Activated naive CD8-positive, alpha-beta T cell treated with anti-CD3 and anti-CD28 coated beads for 36 hours (primary cell): ENCODE measurements at regions not wholly inside any gene's neighbourhood (a gene's known extent, or its start where the extent isn't known, plus 50 kb on each side); places are given as distances from the start of the nearest gene placed in this dataset.
"Not testable (repeated sequence)": the region's sequence is repeated elsewhere in the genome, so short reads cannot be mapped to it uniquely, and the experiment has no call there.

Experiments
- DNase-seq: peaks from one replicate; pipeline ENCODE4 v3.0.0; 2021
- H3K27ac Mint-ChIP-seq: one replicate; pipeline ENCODE4 v1.8.0; 2022; ENCODE audit warnings: mild to moderate bottlenecking, moderate library complexity, mixed read lengths
- H3K27me3 Mint-ChIP-seq: one replicate; pipeline ENCODE4 v1.8.0; 2022; ENCODE audit warnings: mild to moderate bottlenecking, mixed read lengths
- H3K36me3 Mint-ChIP-seq: one replicate; pipeline ENCODE4 v1.8.0; 2021; ENCODE audit warnings: mild to moderate bottlenecking, mixed read lengths
- H3K4me1 Mint-ChIP-seq: one replicate; pipeline ENCODE4 v1.8.0; 2021; ENCODE audit warnings: mixed read lengths
- H3K4me3 Mint-ChIP-seq: one replicate; pipeline ENCODE4 v1.8.0; 2022; ENCODE audit warnings: mild to moderate bottlenecking, moderate library complexity, mixed read lengths
- H3K9me3 Mint-ChIP-seq: one replicate; pipeline ENCODE4 v1.8.0; 2022; ENCODE audit warnings: mixed read lengths

- H3K9me3 Mint-ChIP-seq = peaks cover 18% of the 10 kb centered on the region
- not testable (repeated sequence) for H3K36me3 Mint-ChIP-seq, H3K4me1 Mint-ChIP-seq, H3K27me3 Mint-ChIP-seq, DNase-seq, H3K4me3 Mint-ChIP-seq, H3K27ac Mint-ChIP-seq
Measured at GRCh38 chr4:30215973-30216372, 504.2 kb upstream of the PCDH7 start.

- no peaks in the 10 kb centered on the region for H3K36me3 Mint-ChIP-seq
- H3K27me3 Mint-ChIP-seq = no peaks in the 10 kb centered on the region
- no peak for DNase-seq
- no peak overlapping the region for H3K27ac Mint-ChIP-seq
- H3K4me1 Mint-ChIP-seq = no peaks in the 10 kb centered on the region
- no peak overlapping the region for H3K4me3 Mint-ChIP-seq
- peaks cover 20% of the 10 kb centered on the region for H3K9me3 Mint-ChIP-seq
Measured at GRCh38 chr4:30245140-30245539, 475.0 kb upstream of the PCDH7 start.

GRCh38 chr4:30256116-30256832, 463.9 kb upstream of the PCDH7 start:
- Mint-ChIP-seq H3K36me3 (no peaks in the 10 kb centered on the region), H3K4me1 (no peaks in the 10 kb centered on the region), H3K27ac (no peak overlapping the region), H3K9me3 (peaks cover 5% of the 10 kb centered on the region), H3K27me3 (no peaks in the 10 kb centered on the region), H3K4me3 (no peak overlapping the region)
- no peak for DNase-seq

- Mint-ChIP-seq H3K9me3 (no peaks in the 10 kb centered on the region), H3K36me3 (no peaks in the 10 kb centered on the region), H3K4me3 (no peak overlapping the region), H3K4me1 (no peaks in the 10 kb centered on the region), H3K27me3 (no peaks in the 10 kb centered on the region), H3K27ac (no peak overlapping the region)
- no peak for DNase-seq
Measured at GRCh38 chr4:30258949-30259348, 461.2 kb upstream of the PCDH7 start.

GRCh38 chr4:30262379-30262778, 457.8 kb upstream of the PCDH7 start:
- Mint-ChIP-seq H3K4me1 (no peaks in the 10 kb centered on the region), H3K36me3 (no peaks in the 10 kb centered on the region), H3K4me3 (no peak overlapping the region), H3K9me3 (peaks cover under 1% of the 10 kb centered on the region), H3K27me3 (no peaks in the 10 kb centered on the region), H3K27ac (no peak overlapping the region)
- DNase-seq = no peak

GRCh38 chr4:30264465-30264864, 455.7 kb upstream of the PCDH7 start:
- Mint-ChIP-seq H3K9me3 (peaks cover 4% of the 10 kb centered on the region), H3K27me3 (no peaks in the 10 kb centered on the region), H3K4me3 (no peak overlapping the region), H3K27ac (no peak overlapping the region), H3K4me1 (no peaks in the 10 kb centered on the region), H3K36me3 (no peaks in the 10 kb centered on the region)
- DNase-seq = no peak

- H3K4me1 Mint-ChIP-seq = no peaks in the 10 kb centered on the region
- no peak overlapping the region for H3K27ac Mint-ChIP-seq
Measured at GRCh38 chr4:30265716-30266115, 454.5 kb upstream of the PCDH7 start.

GRCh38 chr4:30268370-30268769, 451.8 kb upstream of the PCDH7 start:
- Mint-ChIP-seq H3K27ac (no peak overlapping the region), H3K9me3 (peaks cover 21% of the 10 kb centered on the region), H3K4me1 (no peaks in the 10 kb centered on the region), H3K27me3 (no peaks in the 10 kb centered on the region), H3K36me3 (no peaks in the 10 kb centered on the region), H3K4me3 (no peak overlapping the region)
- DNase-seq = no peak

More at GRCh38 chr4:30265716-30266115, 454.5 kb upstream of the PCDH7 start:
- Mint-ChIP-seq H3K9me3 (peaks cover 9% of the 10 kb centered on the region), H3K4me3 (no peak overlapping the region), H3K36me3 (no peaks in the 10 kb centered on the region), H3K27me3 (no peaks in the 10 kb centered on the region)
- no peak for DNase-seq

GRCh38 chr4:30269850-30270249, 450.3 kb upstream of the PCDH7 start:
- H3K4me3 Mint-ChIP-seq = no peak overlapping the region
- H3K27ac Mint-ChIP-seq = no peak overlapping the region
- no peaks in the 10 kb centered on the region for H3K36me3 Mint-ChIP-seq
- no peak for DNase-seq
- no peaks in the 10 kb centered on the region for H3K27me3 Mint-ChIP-seq
- peaks cover 23% of the 10 kb centered on the region for H3K9me3 Mint-ChIP-seq
- H3K4me1 Mint-ChIP-seq = no peaks in the 10 kb centered on the region

GRCh38 chr4:30281986-30282385, 438.2 kb upstream of the PCDH7 start:
- H3K27ac Mint-ChIP-seq = no peak overlapping the region
- H3K4me1 Mint-ChIP-seq = no peaks in the 10 kb centered on the region
- no peaks in the 10 kb centered on the region for H3K36me3 Mint-ChIP-seq
- no peaks in the 10 kb centered on the region for H3K27me3 Mint-ChIP-seq
- no peak overlapping the region for H3K4me3 Mint-ChIP-seq
- no peak for DNase-seq
- H3K9me3 Mint-ChIP-seq = peaks cover 2% of the 10 kb centered on the region

GRCh38 chr4:30283336-30283735, 436.8 kb upstream of the PCDH7 start:
- H3K27me3 Mint-ChIP-seq = no peaks in the 10 kb centered on the region
- H3K27ac Mint-ChIP-seq = no peak overlapping the region
- H3K4me3 Mint-ChIP-seq = no peak overlapping the region
- H3K4me1 Mint-ChIP-seq = no peaks in the 10 kb centered on the region
- peaks cover 2% of the 10 kb centered on the region for H3K9me3 Mint-ChIP-seq
- no peak for DNase-seq
- H3K36me3 Mint-ChIP-seq = no peaks in the 10 kb centered on the region

- Mint-ChIP-seq H3K9me3 (peaks cover 5% of the 10 kb centered on the region), H3K4me1 (no peaks in the 10 kb centered on the region), H3K4me3 (no peak overlapping the region), H3K27me3 (no peaks in the 10 kb centered on the region), H3K27ac (no peak overlapping the region), H3K36me3 (no peaks in the 10 kb centered on the region)
- no peak for DNase-seq
Measured at GRCh38 chr4:30294295-30294694, 425.9 kb upstream of the PCDH7 start.

- Mint-ChIP-seq H3K9me3 (peaks cover 5% of the 10 kb centered on the region), H3K27ac (no peak overlapping the region), H3K27me3 (no peaks in the 10 kb centered on the region), H3K4me1 (no peaks in the 10 kb centered on the region), H3K4me3 (no peak overlapping the region), H3K36me3 (no peaks in the 10 kb centered on the region)
- no peak for DNase-seq
Measured at GRCh38 chr4:30295652-30296051, 424.5 kb upstream of the PCDH7 start.

- Mint-ChIP-seq H3K4me1 (no peaks in the 10 kb centered on the region), H3K27ac (no peak overlapping the region)
Measured at GRCh38 chr4:30314001-30314400, 406.2 kb upstream of the PCDH7 start.

GRCh38 chr4:30330894-30331652, 389.1 kb upstream of the PCDH7 start:
- Mint-ChIP-seq H3K9me3 (peaks cover 4% of the 10 kb centered on the region), H3K36me3 (no peaks in the 10 kb centered on the region), H3K4me1 (no peaks in the 10 kb centered on the region), H3K27me3 (no peaks in the 10 kb centered on the region), H3K27ac (no peak overlapping the region), H3K4me3 (no peak overlapping the region)
- DNase-seq = no peak

More at GRCh38 chr4:30314001-30314400, 406.2 kb upstream of the PCDH7 start:
- no peak for DNase-seq
- Mint-ChIP-seq H3K9me3 (peaks cover 2% of the 10 kb centered on the region), H3K36me3 (no peaks in the 10 kb centered on the region), H3K4me3 (no peak overlapping the region), H3K27me3 (no peaks in the 10 kb centered on the region)

GRCh38 chr4:30341731-30342130, 378.4 kb upstream of the PCDH7 start:
- peaks cover 6% of the 10 kb centered on the region for H3K9me3 Mint-ChIP-seq
- DNase-seq = no peak
- H3K36me3 Mint-ChIP-seq = no peaks in the 10 kb centered on the region
- no peaks in the 10 kb centered on the region for H3K4me1 Mint-ChIP-seq
- H3K4me3 Mint-ChIP-seq = no peak overlapping the region
- H3K27me3 Mint-ChIP-seq = no peaks in the 10 kb centered on the region
- no peak overlapping the region for H3K27ac Mint-ChIP-seq
